Fibroblast of lung (primary cell): ENCODE measurements at regions not wholly inside any gene's neighbourhood (a gene's known extent, or its start where the extent isn't known, plus 50 kb on each side); places are given as distances from the start of the nearest gene placed in this dataset.

Experiments
- CTCF ChIP-seq, 2 donors: IDR thresholded peaks in 1 of 2; conservative IDR thresholded peaks in 1 of 2; 1 replicate in 1 of 2; 2 replicates in 1 of 2; pipeline ENCODE4 v1.5.1; 2011 to 2012; ENCODE audit warnings: low read length in 2 of 2, control low read depth in 1 of 2, inconsistent platforms in 1 of 2, low read depth in 1 of 2, mild to moderate bottlenecking in 1 of 2
- EZH2 ChIP-seq: IDR thresholded peaks from 2 replicates; pipeline ENCODE4 v1.5.1; 2012; ENCODE audit warnings: low read length, control low read depth, mild to moderate bottlenecking; ENCODE audit errors: missing control alignments

GRCh38 chr9:115687356-115687755, 466.2 kb upstream of the PAPPA start:
- TF ChIP-seq CTCF (conservative IDR thresholded peaks at IDR 0.05 in 1 of 2, IDR thresholded peaks at IDR 0.05 in 1 of 2; ENCODE audit: low read depth in 1 of 2, low read length in 2 of 2), result no peak
- no peak for TF ChIP-seq EZH2
